HepG2 (cell line): ENCODE measurements at regions not wholly inside any gene's neighbourhood (a gene's known extent, or its start where the extent isn't known, plus 50 kb on each side); places are given as distances from the start of the nearest gene placed in this dataset.

Experiments used
- ATAC-seq: fragments of 200-7000 bp; cut with Tn5 transposase; 3 replicates; pipeline ENCODE4 v1.9.1; 2020; ENCODE audit warnings: mild to moderate bottlenecking, moderate library complexity
- BruUV-seq: library from RNA; stranded (reverse); fragments of 400-500 nt; replicated peaks from 2 replicates; lab custom pipeline; 2021; lab: Mats Ljungman, UMichigan
- CTCF ChIA-PET: fragments of 300-600 bp; formaldehyde crosslinking; extraction: SDS; loops from one replicate; lab custom pipeline; 2021; ENCODE audit warnings: low total read pairs, inconsistent platforms, low intra/inter-chr PET ratio; lab: Yijun Ruan, JAX
- POLR2A ChIA-PET: fragments of 350-600 bp; sonication (Branson Sonifier 250); formaldehyde crosslinking; loops from one replicate; lab custom pipeline; 2020; ENCODE audit warnings: antibody characterized with exemption, inconsistent platforms; lab: Yijun Ruan, JAX
- DNase-seq: peaks from one replicate; pipeline ENCODE4 v3.0.0-alpha.2; 2015; ENCODE audit warnings: low spot score
- FAIRE-seq: peaks from 3 replicates; lab custom pipeline; 2011; peaks lifted over from hg19 to GRCh38; lab: Jason Lieb, UNC
- H2AFZ ChIP-seq: one replicate; pipeline ENCODE4 v1.6.1; 2011; ENCODE audit warnings: low read length, inconsistent platforms
- H3K27ac ChIP-seq: fragments of 300-600 bp; 3 replicates; pipeline ENCODE4 v1.8.0; 2011; ENCODE audit warnings: mixed run types, mild to moderate bottlenecking, mixed read lengths, low read length, inconsistent platforms; ENCODE audit not compliant: insufficient read depth; ENCODE audit errors: extremely low read length
- H3K27me3 ChIP-seq, 2 experiments: fragments of 200-600 bp in 1 of 2; 2 replicates in 1 of 2; 3 replicates in 1 of 2; pipeline versions ENCODE4 v1.6.0 to v1.8.0; 2011; ENCODE audit warnings: low read length in 2 of 2, mild to moderate bottlenecking in 2 of 2, moderate library complexity in 2 of 2, inconsistent platforms in 1 of 2; ENCODE audit not compliant: insufficient read depth in 2 of 2, control insufficient read depth in 1 of 2
- H3K36me3 ChIP-seq, 2 experiments: fragments of 200-600 bp in 1 of 2; replicated peaks in 1 of 2; 2 replicates in 1 of 2; 3 replicates in 1 of 2; pipeline versions ENCODE4 v1.5.1 to v1.8.0; 2011; ENCODE audit warnings: low read length in 2 of 2, inconsistent platforms in 1 of 2; ENCODE audit not compliant: insufficient read depth in 2 of 2, control insufficient read depth in 1 of 2
- H3K4me1 ChIP-seq: 2 replicates; pipeline ENCODE4 v1.5.1; 2012; ENCODE audit warnings: low read length, inconsistent platforms; ENCODE audit not compliant: insufficient read depth
- H3K4me2 ChIP-seq: 2 replicates; pipeline ENCODE4 v1.6.0; 2011; ENCODE audit warnings: low read depth, low read length, inconsistent platforms
- H3K4me3 ChIP-seq, 3 experiments: fragments of 200-600 bp in 1 of 3; sonication (generic), shearing (Covaris generic) in 1 of 3; replicated peaks in 1 of 3; 2 replicates each; pipeline ENCODE4 v1.5.1; 2011 to 2016; ENCODE audit warnings: low read length in 3 of 3, inconsistent platforms in 2 of 3, low read depth in 2 of 3, mild to moderate bottlenecking in 2 of 3, control low read depth in 1 of 3, mixed read lengths in 1 of 3; ENCODE audit not compliant: insufficient read depth in 1 of 3
- H3K79me2 ChIP-seq: one replicate; pipeline ENCODE4 v1.6.1; 2011; ENCODE audit warnings: low read length, inconsistent platforms; ENCODE audit not compliant: insufficient read depth
- H3K9ac ChIP-seq: 2 replicates; pipeline ENCODE4 v1.6.0; 2011; ENCODE audit warnings: mild to moderate bottlenecking, low read depth, low read length, inconsistent platforms; ENCODE audit not compliant: insufficient read depth
- H3K9me3 ChIP-seq: 2 replicates; pipeline ENCODE4 v1.5.1; 2012; ENCODE audit warnings: mild to moderate bottlenecking, low read length
- H4K20me1 ChIP-seq: 2 replicates; pipeline ENCODE4 v1.6.0; 2011; ENCODE audit warnings: inconsistent platforms, mild to moderate bottlenecking, low read length, moderate library complexity; ENCODE audit not compliant: insufficient read depth
- ARID2 ChIP-seq: sonication (generic); formaldehyde crosslinking; IDR thresholded peaks from 2 replicates; pipeline ENCODE4 v1.8.1; 2022; ENCODE audit warnings: mild to moderate bottlenecking, missing genetic modification reagents, borderline replicate concordance
- ATRX ChIP-seq: sonication (generic); formaldehyde crosslinking; IDR thresholded peaks from 2 replicates; pipeline ENCODE4 v1.4.0; 2020; ENCODE audit warnings: missing genetic modification reagents, borderline replicate concordance
- FOXK2 ChIP-seq: fragments of 450-650 bp; IDR thresholded peaks from 2 replicates; pipeline ENCODE4 v1.6.1; 2016
- HNF4A ChIP-seq: sonication (generic); formaldehyde crosslinking; IDR thresholded peaks from 2 replicates; pipeline ENCODE4 v1.4.0; 2020; ENCODE audit warnings: missing genetic modification reagents
- MIER3 ChIP-seq: IDR thresholded peaks from 2 replicates; pipeline ENCODE4 v1.6.1; 2016; ENCODE audit warnings: missing compliant biosample characterization, borderline replicate concordance
- MTA1 ChIP-seq: sonication (generic); formaldehyde crosslinking; IDR thresholded peaks from 2 replicates; pipeline ENCODE4 v1.4.0; 2020; ENCODE audit warnings: missing genetic modification reagents, mild to moderate bottlenecking, borderline replicate concordance
- NCOA1 ChIP-seq: sonication (generic); formaldehyde crosslinking; IDR thresholded peaks from 2 replicates; pipeline ENCODE4 v1.9.0; 2021; ENCODE audit warnings: missing genetic modification reagents
- NCOA5 ChIP-seq: sonication (generic); formaldehyde crosslinking; IDR thresholded peaks from 2 replicates; pipeline ENCODE4 v1.4.0; 2020; ENCODE audit warnings: missing genetic modification reagents
- SNAPC4 ChIP-seq: sonication (generic); formaldehyde crosslinking; IDR thresholded peaks from 2 replicates; pipeline ENCODE4 v1.4.0; 2020; ENCODE audit warnings: mild to moderate bottlenecking, missing genetic modification reagents
- SOX6 ChIP-seq, 2 experiments: fragments of 450-650 bp in 1 of 2; sonication (generic) in 1 of 2; formaldehyde crosslinking in 1 of 2; IDR thresholded peaks; 2 replicates each; pipeline versions ENCODE4 v1.4.0 to v1.6.1; 2017 to 2020; ENCODE audit warnings: antibody characterized with exemption in 1 of 2, mild to moderate bottlenecking in 1 of 2, missing genetic modification reagents in 1 of 2
- SP5 ChIP-seq: IDR thresholded peaks from 2 replicates; pipeline ENCODE4 v1.6.1; 2016; ENCODE audit warnings: low read depth, borderline replicate concordance
- TBP ChIP-seq: sonication (generic); formaldehyde crosslinking; IDR thresholded peaks from 2 replicates; pipeline ENCODE4 v1.5.0; 2020; ENCODE audit warnings: missing genetic modification reagents
- TFE3 ChIP-seq: IDR thresholded peaks from 2 replicates; pipeline ENCODE4 v1.6.1; 2016
- ZBTB42 ChIP-seq: sonication (generic); formaldehyde crosslinking; IDR thresholded peaks from 2 replicates; pipeline ENCODE4 v1.5.0; 2020; ENCODE audit warnings: mild to moderate bottlenecking, missing genetic modification reagents
- ZKSCAN8 ChIP-seq: IDR thresholded peaks from 2 replicates; pipeline ENCODE4 v1.6.1; 2016; ENCODE audit warnings: borderline replicate concordance, missing genetic modification reagents, missing compliant biosample characterization
- ZNF34 ChIP-seq: sonication (generic); formaldehyde crosslinking; IDR thresholded peaks from 2 replicates; pipeline ENCODE4 v1.4.0; 2020; ENCODE audit warnings: mild to moderate bottlenecking, missing genetic modification reagents, borderline replicate concordance
- ZNF546 ChIP-seq: sonication (generic); formaldehyde crosslinking; conservative IDR thresholded peaks from 2 replicates; pipeline ENCODE4 v1.8.1; 2023; ENCODE audit warnings: mild to moderate bottlenecking, missing genetic modification reagents
- ZNF550 ChIP-seq: sonication (generic); formaldehyde crosslinking; IDR thresholded peaks from 2 replicates; pipeline ENCODE4 v1.4.0; 2020; ENCODE audit warnings: mild to moderate bottlenecking, missing genetic modification reagents, borderline replicate concordance
- ZNF775 ChIP-seq: sonication (generic); formaldehyde crosslinking; IDR thresholded peaks from 2 replicates; pipeline ENCODE4 v1.4.0; 2020; ENCODE audit warnings: missing genetic modification reagents, mild to moderate bottlenecking, moderate library complexity, borderline replicate concordance
- ZSCAN5A ChIP-seq: sonication (generic); formaldehyde crosslinking; IDR thresholded peaks from 2 replicates; pipeline ENCODE4 v1.8.0; 2022; ENCODE audit warnings: mild to moderate bottlenecking, missing genetic modification reagents, borderline replicate concordance
- WGBS: methylation state at CpG from one replicate; pipeline ENCODE4 v1.1.6; 2017; ENCODE audit warnings: low lambda C conversion rate; 5-methylcytosine and 5-hydroxymethylcytosine counted together
- in situ Hi-C: cut with HindIII; loops from 2 replicates; pipeline ENCODE4 v1.10.0; 2017; ENCODE audit warnings: low pct_unique_long_range_greater_than_20kb; ENCODE audit not compliant: extremely low pct_ligation_motif_present
- intact Hi-C: fragments of 100-400 bp; cut with micrococcal nuclease; formaldehyde crosslinking; loops from one replicate; pipeline ENCODE4 v1.10.0; 2022; ENCODE audit not compliant: unreplicated experiment

- BruUV-seq, result no TSS peak
- TF ChIP-seq ZNF546 (no peak), TFE3 (CRISPR knock-in tag) (no peak), ZNF34 (CRISPR knock-in tag) (no peak), SP5 (CRISPR knock-in tag) (no peak), NCOA5 (CRISPR knock-in tag) (no peak), HNF4A (no peak), ZKSCAN8 (no peak), TBP (CRISPR knock-in tag) (no peak), FOXK2 (no peak), ATRX (CRISPR knock-in tag) (no peak), SOX6 (IDR thresholded peaks at IDR 0.05) (no peak), SOX6 (CRISPR knock-in tag; IDR thresholded peaks at IDR 0.05) (no peak), SNAPC4 (CRISPR knock-in tag) (no peak), ZNF550 (CRISPR knock-in tag) (no peak), MTA1 (no peak), NCOA1 (CRISPR knock-in tag) (no peak), ZSCAN5A (CRISPR knock-in tag) (no peak), ZBTB42 (CRISPR knock-in tag) (no peak), MIER3 (CRISPR knock-in tag) (no peak), ZNF775 (no peak), ARID2 (no peak)
- no peaks in the 10 kb centered on the region for H3K79me2 ChIP-seq
- H3K9ac ChIP-seq, result no peak overlapping the region
- 80% methylated on average over 1 of the region's 14 CpGs for WGBS
- DNase-seq (no peak), FAIRE-seq (no peak), ATAC-seq (no peak)
- no peaks in the 10 kb centered on the region for H3K36me3 ChIP-seq
- H3K27ac ChIP-seq, result no peak overlapping the region
- intact Hi-C loops (no loop called here), in situ Hi-C loops (loop anchor here (10.0 kb wide), 1 partner anchor 1125 kb away; no protein-coding TSS in a partner anchor)
- POLR2A ChIA-PET, result no interaction called here
- H2AFZ ChIP-seq, result no peak overlapping the region
- H3K9me3 ChIP-seq, result no peaks in the 10 kb centered on the region
- no peaks in the 10 kb centered on the region for H4K20me1 ChIP-seq
- H3K27me3 ChIP-seq, result peaks cover 3 to 52% of the 10 kb centered on the region in 2 experiments
- no peak overlapping the region for H3K4me3 ChIP-seq
- CTCF ChIA-PET, result no interaction called here
- no peak overlapping the region for H3K4me2 ChIP-seq
- no peaks in the 10 kb centered on the region for H3K4me1 ChIP-seq
Observed at GRCh38 chr13:111479412-111479811, 159.0 kb downstream of the TEX29 start.
